Trophoblast cell (in vitro differentiated cells and primary cell): ENCODE measurements at regions not wholly inside any gene's neighbourhood (a gene's known extent, or its start where the extent isn't known, plus 50 kb on each side); places are given as distances from the start of the nearest gene placed in this dataset.
A peak's percentile ranks its signal among the peaks of the same experiment; 100 is the strongest.

Experiments
- DNase-seq, 2 donors: peaks; one replicate each; pipeline ENCODE4 v3.0.0-alpha.2; 2016
- H2AFZ ChIP-seq: 2 replicates; pipeline ENCODE4 v1.6.1; 2013; ENCODE audit warnings: low read length, moderate library complexity, mild to moderate bottlenecking; ENCODE audit not compliant: insufficient read depth, poor library complexity
- H2AK5ac ChIP-seq: 2 replicates; pipeline ENCODE4 v1.6.1; 2013; ENCODE audit warnings: mild to moderate bottlenecking, low read length
- H2BK120ac ChIP-seq: 2 replicates; pipeline ENCODE4 v1.6.1; 2013; ENCODE audit warnings: low read length, mild to moderate bottlenecking, moderate library complexity; ENCODE audit not compliant: insufficient read depth, poor library complexity
- H2BK12ac ChIP-seq: 2 replicates; pipeline ENCODE4 v1.6.1; 2013; ENCODE audit warnings: mild to moderate bottlenecking, low read length, moderate library complexity
- H2BK5ac ChIP-seq: 2 replicates; pipeline ENCODE4 v1.6.1; 2013; ENCODE audit warnings: low read length, low read depth, moderate library complexity, mild to moderate bottlenecking; ENCODE audit not compliant: poor library complexity
- H3K14ac ChIP-seq: 2 replicates; pipeline ENCODE4 v1.6.1; 2013; ENCODE audit warnings: mild to moderate bottlenecking, low read length
- H3K18ac ChIP-seq: 2 replicates; pipeline ENCODE4 v1.6.1; 2013; ENCODE audit warnings: mild to moderate bottlenecking, low read length
- H3K23ac ChIP-seq: 2 replicates; pipeline ENCODE4 v1.6.1; 2013; ENCODE audit warnings: low read length
- H3K27ac ChIP-seq: 2 replicates; pipeline ENCODE4 v1.5.1; 2013; ENCODE audit warnings: low read depth, mild to moderate bottlenecking, inconsistent platforms, low read length, moderate library complexity
- H3K27me3 ChIP-seq: 2 replicates; pipeline ENCODE4 v1.6.1; 2013; ENCODE audit warnings: inconsistent platforms, mild to moderate bottlenecking, low read length, moderate library complexity; ENCODE audit not compliant: insufficient read depth
- H3K36me3 ChIP-seq, 2 experiments: 1 replicate in 1 of 2; 2 replicates in 1 of 2; pipeline ENCODE4 v1.6.1; 2013; ENCODE audit warnings: low read length in 2 of 2, mild to moderate bottlenecking in 2 of 2, moderate library complexity in 1 of 2; ENCODE audit not compliant: insufficient read depth in 2 of 2, control insufficient read depth in 1 of 2
- H3K4ac ChIP-seq: 2 replicates; pipeline ENCODE4 v1.6.1; 2013; ENCODE audit warnings: low read depth, mild to moderate bottlenecking, low read length, moderate library complexity
- H3K4me1 ChIP-seq, 2 experiments: 1 replicate in 1 of 2; 2 replicates in 1 of 2; pipeline ENCODE4 v1.6.1; 2013; ENCODE audit warnings: low read length in 2 of 2, mild to moderate bottlenecking in 2 of 2, moderate library complexity in 1 of 2; ENCODE audit not compliant: insufficient read depth in 2 of 2, control insufficient read depth in 1 of 2
- H3K4me2 ChIP-seq: 2 replicates; pipeline ENCODE4 v1.6.1; 2013; ENCODE audit warnings: inconsistent platforms, mild to moderate bottlenecking, low read length, moderate library complexity
- H3K4me3 ChIP-seq: 2 replicates; pipeline ENCODE4 v1.5.1; 2013; ENCODE audit warnings: mild to moderate bottlenecking, low read depth, low read length, inconsistent platforms
- H3K79me1 ChIP-seq: one replicate; pipeline ENCODE4 v1.6.1; 2013; ENCODE audit warnings: low read length
- H3K79me2 ChIP-seq: 2 replicates; pipeline ENCODE4 v1.6.1; 2013; ENCODE audit warnings: low read length, mild to moderate bottlenecking; ENCODE audit not compliant: control insufficient read depth, insufficient read depth, poor library complexity
- H3K9ac ChIP-seq: 2 replicates; pipeline ENCODE4 v1.6.1; 2013; ENCODE audit warnings: mild to moderate bottlenecking, low read length
- H3K9me3 ChIP-seq: 2 replicates; pipeline ENCODE4 v1.6.1; 2013; ENCODE audit warnings: low read depth, mild to moderate bottlenecking, control low read depth, inconsistent platforms, low read length; ENCODE audit not compliant: insufficient read depth
- H4K12ac ChIP-seq: 2 replicates; pipeline ENCODE4 v1.6.1; 2013; ENCODE audit warnings: low read depth, mild to moderate bottlenecking, low read length, moderate library complexity
- H4K8ac ChIP-seq: 2 replicates; pipeline ENCODE4 v1.6.1; 2013; ENCODE audit warnings: low read depth, mild to moderate bottlenecking, low read length, moderate library complexity
- H4K91ac ChIP-seq: one replicate; pipeline ENCODE4 v1.6.1; 2013; ENCODE audit warnings: low read depth, mild to moderate bottlenecking, low read length, moderate library complexity
- WGBS: extraction: QIAGEN DNeasy Blood & Tissue Kit; methylation state at CpG from one replicate; pipeline ENCODE4 v1.1.7; 2013; ENCODE audit warnings: missing lambda C conversion rate; ENCODE audit not compliant: insufficient read length, insufficient coverage; ENCODE audit errors: extremely low coverage; 5-methylcytosine and 5-hydroxymethylcytosine counted together

DNA sequence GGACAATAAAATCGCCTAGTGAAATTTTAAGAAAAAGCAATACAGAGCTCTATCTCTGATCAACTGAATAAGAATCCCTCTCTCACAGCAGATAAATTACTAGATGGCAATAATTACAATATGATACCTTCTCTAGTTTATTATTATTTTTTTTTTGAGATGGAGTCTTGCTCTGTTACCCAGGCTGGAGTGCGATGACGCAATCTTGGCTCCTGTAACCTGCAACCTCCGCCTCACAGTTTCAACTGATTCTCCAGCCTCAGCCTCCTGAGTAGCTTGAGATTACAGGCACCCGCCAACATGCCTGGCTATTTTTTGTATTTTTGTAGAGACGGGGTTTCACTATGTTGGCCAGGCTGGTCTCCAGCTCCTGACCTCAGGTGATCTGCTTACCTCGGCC is 129.3 kb upstream of the PTCHD4 start:
- H2BK12ac ChIP-seq = no peak overlapping the region
- no peaks in the 10 kb centered on the region for H3K27me3 ChIP-seq
- H3K79me1 ChIP-seq = no peaks in the 10 kb centered on the region
- H3K79me2 ChIP-seq = no peaks in the 10 kb centered on the region
- no peak overlapping the region for H3K14ac ChIP-seq
- no peak overlapping the region for H3K27ac ChIP-seq
- no peak overlapping the region for H2AFZ ChIP-seq
- H3K9ac ChIP-seq = no peak overlapping the region
- no peaks in the 10 kb centered on the region for H3K4me1 ChIP-seq
- DNase-seq = no peak
- no peaks in the 10 kb centered on the region for H3K36me3 ChIP-seq
- H4K8ac ChIP-seq = no peak overlapping the region
- no peak overlapping the region for H4K12ac ChIP-seq
- no peak overlapping the region for H3K4me3 ChIP-seq
- no peak overlapping the region for H2BK120ac ChIP-seq
- H3K4ac ChIP-seq = no peak overlapping the region
- H2AK5ac ChIP-seq = no peak overlapping the region
- no peak overlapping the region for H2BK5ac ChIP-seq
- no peak overlapping the region for H3K4me2 ChIP-seq
- no CpG with 5 or more reads among the region's 7 CpGs for WGBS
- no peak overlapping the region for H3K23ac ChIP-seq
- no peak overlapping the region for H3K18ac ChIP-seq
- no peaks in the 10 kb centered on the region for H3K9me3 ChIP-seq
- H4K91ac ChIP-seq = no peak overlapping the region

DNA sequence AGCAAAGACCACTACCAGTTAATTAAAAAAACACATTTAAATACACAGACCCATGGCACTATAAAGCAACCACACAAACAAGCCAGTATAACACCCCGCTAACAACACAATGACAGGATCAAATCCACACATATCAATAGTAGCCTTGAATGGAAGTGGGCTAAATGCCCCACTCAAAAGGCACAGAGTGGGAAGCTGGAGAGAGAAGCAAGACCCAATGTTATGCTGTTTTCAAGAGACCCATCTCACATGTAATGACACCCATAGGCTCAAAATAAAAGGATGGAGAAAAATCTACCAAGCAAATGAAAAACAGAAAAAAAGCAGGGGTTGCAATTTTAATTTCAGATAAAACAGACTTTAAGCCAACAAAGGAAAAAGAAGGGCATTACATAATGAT is 125.4 kb upstream of the PTCHD4 start:
- H3K23ac ChIP-seq = no peak overlapping the region
- H3K18ac ChIP-seq = no peak overlapping the region
- H3K4me1 ChIP-seq = no peaks in the 10 kb centered on the region
- no peak overlapping the region for H3K9ac ChIP-seq
- no peaks in the 10 kb centered on the region for H3K79me1 ChIP-seq
- H2BK5ac ChIP-seq = no peak overlapping the region
- no peak overlapping the region for H3K4me3 ChIP-seq
- no peak overlapping the region for H2BK120ac ChIP-seq
- H4K91ac ChIP-seq = no peak overlapping the region
- no peak overlapping the region for H2AK5ac ChIP-seq
- no peaks in the 10 kb centered on the region for H3K79me2 ChIP-seq
- H3K14ac ChIP-seq = no peak overlapping the region
- no peak overlapping the region for H3K4me2 ChIP-seq
- H3K9me3 ChIP-seq = peaks cover 5% of the 10 kb centered on the region
- no peak for DNase-seq
- H3K27ac ChIP-seq = no peak overlapping the region
- H2BK12ac ChIP-seq = no peak overlapping the region
- no peak overlapping the region for H4K8ac ChIP-seq
- no peak overlapping the region for H3K4ac ChIP-seq
- WGBS = no CpG with 5 or more reads among the region's 1 CpG
- H3K36me3 ChIP-seq = no peaks in the 10 kb centered on the region
- H2AFZ ChIP-seq = no peak overlapping the region
- no peak overlapping the region for H4K12ac ChIP-seq
- H3K27me3 ChIP-seq = no peaks in the 10 kb centered on the region

DNA sequence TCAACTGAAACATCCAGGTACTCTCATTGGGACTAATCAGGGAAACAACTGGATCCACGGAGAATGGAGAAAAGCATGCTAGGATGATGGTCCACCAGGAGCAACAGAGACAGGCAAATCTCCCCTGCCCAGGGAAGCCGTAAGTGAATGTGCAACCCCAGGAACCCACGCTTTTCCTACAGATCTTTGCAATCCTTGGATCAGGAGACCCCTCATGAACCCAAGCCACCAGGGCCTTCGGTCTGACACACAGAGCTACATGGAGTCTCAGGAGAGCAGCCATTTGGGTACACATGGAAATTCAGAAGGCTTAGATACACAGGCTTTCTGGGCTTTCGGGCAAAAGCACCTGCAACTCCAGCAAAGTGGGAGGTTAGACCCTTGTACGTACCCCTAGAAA is 122.1 kb upstream of the PTCHD4 start:
- Histone ChIP-seq H3K4me2 (no peak overlapping the region), H3K27me3 (no peaks in the 10 kb centered on the region), H4K12ac (no peak overlapping the region), H3K9me3 (peaks cover 5% of the 10 kb centered on the region), H3K14ac (no peak overlapping the region), H2AK5ac (no peak overlapping the region), H3K36me3 (no peaks in the 10 kb centered on the region), H3K79me2 (no peaks in the 10 kb centered on the region), H3K27ac (no peak overlapping the region), H3K23ac (no peak overlapping the region), H2BK120ac (no peak overlapping the region), H3K4me3 (no peak overlapping the region), H2AFZ (no peak overlapping the region), H3K4me1 (no peaks in the 10 kb centered on the region), H3K18ac (no peak overlapping the region), H3K4ac (no peak overlapping the region), H2BK5ac (no peak overlapping the region), H4K8ac (no peak overlapping the region), H3K79me1 (no peaks in the 10 kb centered on the region), H4K91ac (no peak overlapping the region), H3K9ac (no peak overlapping the region), H2BK12ac (no peak overlapping the region)
- no CpG with 5 or more reads among the region's 6 CpGs for WGBS
- DNase-seq = no peak

DNA sequence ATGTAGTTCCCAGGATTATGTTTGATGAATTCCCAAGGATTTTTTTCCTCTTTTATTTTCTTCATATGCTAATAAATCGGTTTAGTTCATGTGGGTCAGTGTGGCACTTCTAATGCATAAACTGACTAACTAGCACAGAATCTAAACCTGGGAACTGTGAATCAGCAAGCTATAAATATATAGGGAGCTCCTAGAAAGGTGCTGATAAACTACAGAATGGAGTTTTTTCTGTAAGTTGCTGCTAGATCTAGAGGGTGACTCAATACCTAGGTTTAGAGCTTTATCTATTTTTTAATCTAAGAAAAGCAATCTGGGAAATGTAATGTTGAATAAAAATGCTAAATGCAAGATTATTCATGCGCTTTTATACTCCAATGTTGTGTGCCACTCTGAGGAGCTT is 118.8 kb upstream of the PTCHD4 start:
- no peak overlapping the region for H2BK120ac ChIP-seq
- no peak overlapping the region for H4K8ac ChIP-seq
- DNase-seq = peak in 1 of 2 donors; percentile 4
- no peak overlapping the region for H3K9ac ChIP-seq
- H2AK5ac ChIP-seq = no peak overlapping the region
- no peak overlapping the region for H4K91ac ChIP-seq
- no CpG with 5 or more reads among the region's 2 CpGs for WGBS
- no peaks in the 10 kb centered on the region for H3K27me3 ChIP-seq
- H3K79me2 ChIP-seq = no peaks in the 10 kb centered on the region
- H3K4me1 ChIP-seq = no peaks in the 10 kb centered on the region
- H3K14ac ChIP-seq = no peak overlapping the region
- no peaks in the 10 kb centered on the region for H3K79me1 ChIP-seq
- H3K27ac ChIP-seq = no peak overlapping the region
- H2BK12ac ChIP-seq = no peak overlapping the region
- no peaks in the 10 kb centered on the region for H3K36me3 ChIP-seq
- H2AFZ ChIP-seq = no peak overlapping the region
- H3K18ac ChIP-seq = no peak overlapping the region
- H3K23ac ChIP-seq = no peak overlapping the region
- no peak overlapping the region for H2BK5ac ChIP-seq
- H3K4me3 ChIP-seq = no peak overlapping the region
- H3K9me3 ChIP-seq = peaks cover 5% of the 10 kb centered on the region
- no peak overlapping the region for H3K4me2 ChIP-seq
- H3K4ac ChIP-seq = no peak overlapping the region
- H4K12ac ChIP-seq = no peak overlapping the region
